ENCODE measurements at regions not wholly inside any gene's neighbourhood (a gene's known extent, or its start where the extent isn't known, plus 50 kb on each side); places are given as distances from the start of the nearest gene placed in this dataset.

DNA sequence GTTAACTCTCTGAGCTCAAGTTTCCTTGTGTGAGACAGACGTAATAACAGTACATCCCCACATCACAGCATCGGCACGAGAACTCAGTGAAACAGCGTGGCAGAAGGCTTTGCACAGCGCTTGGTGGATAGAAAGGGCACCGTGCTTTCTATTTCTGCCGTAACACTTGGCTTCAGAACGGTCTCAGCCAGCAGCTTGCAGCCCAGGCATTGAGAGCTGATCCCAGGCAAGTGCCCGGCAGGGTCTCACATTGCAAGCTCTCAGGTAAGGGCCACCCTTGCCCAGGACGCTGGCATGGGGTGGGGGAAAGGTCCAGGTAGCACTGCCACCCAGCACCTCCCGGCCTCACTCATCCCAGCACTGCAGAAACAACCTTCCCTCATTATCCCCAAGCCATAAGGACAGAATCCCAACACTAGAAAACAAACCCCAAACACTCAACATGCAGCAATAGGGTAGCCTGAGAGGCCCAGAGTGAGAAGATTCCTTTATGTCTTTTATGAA is 70.5 kb upstream of the ITGA11 start:
- H3K4me1 ChIP-seq: no peaks in the 10 kb centered on the region
- H3K36me3 ChIP-seq: no peaks in the 10 kb centered on the region
- intact Hi-C loops (cut with DNase I; ENCODE audit: low total_unique reads): no loop called here
- no peak for ATAC-seq
- no peaks in the 10 kb centered on the region for H3K9me3 ChIP-seq
- TF ChIP-seq POLR2A (IDR thresholded peaks at IDR 0.05): no peak
- TF ChIP-seq, protein P1, sequence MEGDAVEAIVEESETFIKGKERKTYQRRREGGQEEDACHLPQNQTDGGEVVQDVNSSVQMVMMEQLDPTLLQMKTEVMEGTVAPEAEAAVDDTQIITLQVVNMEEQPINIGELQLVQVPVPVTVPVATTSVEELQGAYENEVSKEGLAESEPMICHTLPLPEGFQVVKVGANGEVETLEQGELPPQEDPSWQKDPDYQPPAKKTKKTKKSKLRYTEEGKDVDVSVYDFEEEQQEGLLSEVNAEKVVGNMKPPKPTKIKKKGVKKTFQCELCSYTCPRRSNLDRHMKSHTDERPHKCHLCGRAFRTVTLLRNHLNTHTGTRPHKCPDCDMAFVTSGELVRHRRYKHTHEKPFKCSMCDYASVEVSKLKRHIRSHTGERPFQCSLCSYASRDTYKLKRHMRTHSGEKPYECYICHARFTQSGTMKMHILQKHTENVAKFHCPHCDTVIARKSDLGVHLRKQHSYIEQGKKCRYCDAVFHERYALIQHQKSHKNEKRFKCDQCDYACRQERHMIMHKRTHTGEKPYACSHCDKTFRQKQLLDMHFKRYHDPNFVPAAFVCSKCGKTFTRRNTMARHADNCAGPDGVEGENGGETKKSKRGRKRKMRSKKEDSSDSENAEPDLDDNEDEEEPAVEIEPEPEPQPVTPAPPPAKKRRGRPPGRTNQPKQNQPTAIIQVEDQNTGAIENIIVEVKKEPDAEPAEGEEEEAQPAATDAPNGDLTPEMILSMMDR (IDR thresholded peaks at IDR 0.05 in 4 of 5, conservative IDR thresholded peaks at IDR 0.05 in 1 of 5): no peak
- H3K4me3 ChIP-seq: no peak overlapping the region
- H3K27me3 ChIP-seq: no peaks in the 10 kb centered on the region
- H3K27ac ChIP-seq: no peak overlapping the region
- DNase-seq: no peak
- in situ Hi-C loops (cut with MboI; ENCODE audit: low sequenced_read_pairs in 4 of 4): no loop called here

DNA sequence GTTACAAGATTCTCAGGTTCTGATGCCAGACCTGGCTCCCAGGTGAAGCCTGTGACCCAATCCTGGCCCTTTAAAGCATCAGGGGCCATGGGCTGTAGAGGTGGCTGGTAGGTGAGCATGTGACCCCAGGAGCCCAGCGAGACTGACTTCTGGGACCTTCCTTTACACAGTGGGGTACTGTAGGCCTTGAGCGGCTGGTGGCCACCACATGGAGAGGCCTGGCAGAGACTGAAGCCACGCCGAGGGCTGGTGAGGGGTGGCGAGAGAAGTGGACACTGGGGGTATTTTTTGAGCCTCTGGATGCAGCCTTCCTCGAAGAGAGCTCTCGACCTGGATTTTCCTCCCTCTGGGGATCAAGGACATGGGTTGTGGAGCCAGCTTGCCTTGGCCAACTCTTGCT is 71.2 kb upstream of the ITGA11 start:
- Histone ChIP-seq H3K4me1 (no peaks in the 10 kb centered on the region), H3K27me3 (no peaks in the 10 kb centered on the region), H3K27ac (no peak overlapping the region), H3K9me3 (no peaks in the 10 kb centered on the region), H3K36me3 (no peaks in the 10 kb centered on the region), H3K4me3 (no peak overlapping the region)
- ATAC-seq: no peak
- in situ Hi-C loops (cut with MboI; ENCODE audit: low sequenced_read_pairs in 4 of 4): no loop called here
- no peak for TF ChIP-seq POLR2A (IDR thresholded peaks at IDR 0.05)
- TF ChIP-seq, protein P1 (IDR thresholded peaks at IDR 0.05 in 4 of 5, conservative IDR thresholded peaks at IDR 0.05 in 1 of 5): no peak
- DNase-seq: no peak
- intact Hi-C loops (cut with DNase I; ENCODE audit: low total_unique reads): no loop called here

DNA sequence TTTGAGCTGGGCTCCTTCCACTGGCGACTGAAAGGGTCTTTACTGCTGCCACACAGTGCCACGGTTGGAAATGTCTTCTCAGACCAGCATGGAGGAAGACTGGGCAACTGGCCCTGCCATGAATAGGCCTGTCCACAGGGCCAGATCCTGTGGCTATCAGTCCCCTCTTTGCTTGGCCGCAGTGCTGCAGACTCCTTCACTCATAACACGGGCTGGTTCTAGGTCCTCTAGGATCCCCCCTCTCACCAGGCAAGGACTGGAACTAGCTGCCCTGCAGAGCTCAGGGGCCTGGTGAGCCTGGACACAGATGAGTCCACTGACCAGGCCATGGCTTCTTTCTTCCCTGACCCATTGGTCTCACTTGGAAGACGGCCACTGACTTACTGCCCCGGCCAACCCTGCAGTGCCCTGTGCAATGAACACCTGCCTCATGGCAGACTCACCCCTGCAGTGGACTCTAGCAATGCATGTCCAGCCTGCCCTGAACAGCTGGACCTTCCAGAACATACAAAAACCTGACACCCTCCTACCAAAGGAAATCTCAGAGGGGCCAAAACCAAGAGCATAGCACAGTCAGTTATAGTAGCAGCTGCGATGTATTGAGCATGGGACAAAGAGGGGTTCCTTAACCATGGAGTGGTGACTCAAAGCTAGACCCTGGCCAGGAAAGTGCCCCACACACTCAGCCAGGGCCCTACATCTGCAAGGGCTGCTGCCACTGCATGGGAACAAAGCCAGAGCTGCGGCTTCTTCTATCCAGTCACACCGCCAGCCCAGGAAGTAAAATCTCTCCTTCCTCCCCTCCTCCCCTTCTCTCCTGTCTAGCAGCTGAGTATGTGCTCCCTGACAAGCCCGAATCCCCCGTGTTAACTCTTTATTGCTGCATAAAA is 72.1 kb upstream of the ITGA11 start:
- TF ChIP-seq, protein P1 (IDR thresholded peaks at IDR 0.05 in 4 of 5, conservative IDR thresholded peaks at IDR 0.05 in 1 of 5): no peak
- TF ChIP-seq POLR2A (IDR thresholded peaks at IDR 0.05): no peak
- Histone ChIP-seq H3K27me3 (no peaks in the 10 kb centered on the region), H3K36me3 (no peaks in the 10 kb centered on the region), H3K9me3 (no peaks in the 10 kb centered on the region), H3K27ac (no peak overlapping the region), H3K4me3 (no peak overlapping the region), H3K4me1 (no peaks in the 10 kb centered on the region)
- DNase-seq (no peak), ATAC-seq (no peak)
- in situ Hi-C loops (cut with MboI; ENCODE audit: low sequenced_read_pairs in 4 of 4) (no loop called here), intact Hi-C loops (cut with DNase I; ENCODE audit: low total_unique reads) (no loop called here)

DNA sequence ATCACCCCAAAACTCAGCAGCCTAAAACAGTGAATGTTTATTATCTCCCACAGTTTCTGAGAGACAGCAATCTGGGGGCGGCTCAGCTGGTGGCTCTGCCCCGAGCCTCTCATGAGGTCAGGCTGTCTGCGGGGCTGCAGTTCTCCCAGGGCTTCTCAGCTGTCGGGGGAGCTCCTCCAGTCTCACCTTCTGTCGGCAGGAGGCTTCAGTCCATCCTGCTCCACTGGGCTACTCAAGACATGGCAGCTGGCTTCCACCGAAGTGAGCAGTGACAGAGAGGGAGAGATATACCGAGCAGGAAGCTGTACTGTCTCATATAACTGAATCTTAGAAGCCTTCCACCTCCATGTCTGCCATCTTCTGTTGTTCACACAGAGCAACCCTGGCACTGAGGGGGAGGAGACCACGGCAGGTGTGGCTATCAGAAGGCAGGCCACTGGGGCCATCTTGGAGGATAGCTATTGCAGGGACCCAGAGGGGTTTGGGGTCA is 72.8 kb upstream of the ITGA11 start:
- DNase-seq (no peak), ATAC-seq (no peak)
- Histone ChIP-seq H3K9me3 (no peaks in the 10 kb centered on the region), H3K27ac (no peak overlapping the region), H3K4me1 (no peaks in the 10 kb centered on the region), H3K4me3 (no peak overlapping the region), H3K27me3 (no peaks in the 10 kb centered on the region), H3K36me3 (no peaks in the 10 kb centered on the region)
- TF ChIP-seq, protein P1 (IDR thresholded peaks at IDR 0.05 in 4 of 5, conservative IDR thresholded peaks at IDR 0.05 in 1 of 5): no peak
- no peak for TF ChIP-seq POLR2A (IDR thresholded peaks at IDR 0.05)
- intact Hi-C loops (cut with DNase I; ENCODE audit: low total_unique reads): no loop called here
- in situ Hi-C loops (cut with MboI; ENCODE audit: low sequenced_read_pairs in 4 of 4): no loop called here
